HG03095 (cell line): ENCODE measurements at regions not wholly inside any gene's neighbourhood (a gene's known extent, or its start where the extent isn't known, plus 50 kb on each side); places are given as distances from the start of the nearest gene placed in this dataset.
A peak's percentile ranks its signal among the peaks of the same experiment; 100 is the strongest.
"Not testable (repeated sequence)": the region's sequence is repeated elsewhere in the genome, so short reads cannot be mapped to it uniquely, and the experiment has no call there.

ENCODE experiments used
- ATAC-seq: cut with Tn5 transposase; IDR thresholded peaks from one replicate; pipeline ENCODE4 v1.9.1; 2021; ENCODE audit warnings: moderate library complexity; ENCODE audit not compliant: unreplicated experiment

DNA sequence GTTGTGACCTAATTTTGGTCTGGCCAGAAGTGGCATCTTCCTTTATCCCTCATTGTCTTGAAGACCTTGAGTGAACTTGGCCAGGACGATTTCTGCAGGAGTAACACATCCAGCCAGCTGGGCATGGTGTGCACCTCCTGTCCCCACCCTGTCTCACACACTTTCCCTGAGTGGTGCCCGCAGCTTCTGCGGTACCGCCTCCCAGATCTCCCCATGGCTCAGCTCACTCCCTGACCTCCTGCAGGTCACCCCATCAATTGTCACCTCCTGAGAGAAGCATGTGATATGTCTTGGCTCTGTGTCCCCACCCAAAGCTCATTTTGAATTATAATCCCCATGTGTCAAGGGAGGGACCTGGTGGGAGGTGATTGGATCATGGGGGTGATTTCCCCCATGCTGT, 50.2 kb upstream of the TP53I11 start:
- no peak for ATAC-seq

DNA sequence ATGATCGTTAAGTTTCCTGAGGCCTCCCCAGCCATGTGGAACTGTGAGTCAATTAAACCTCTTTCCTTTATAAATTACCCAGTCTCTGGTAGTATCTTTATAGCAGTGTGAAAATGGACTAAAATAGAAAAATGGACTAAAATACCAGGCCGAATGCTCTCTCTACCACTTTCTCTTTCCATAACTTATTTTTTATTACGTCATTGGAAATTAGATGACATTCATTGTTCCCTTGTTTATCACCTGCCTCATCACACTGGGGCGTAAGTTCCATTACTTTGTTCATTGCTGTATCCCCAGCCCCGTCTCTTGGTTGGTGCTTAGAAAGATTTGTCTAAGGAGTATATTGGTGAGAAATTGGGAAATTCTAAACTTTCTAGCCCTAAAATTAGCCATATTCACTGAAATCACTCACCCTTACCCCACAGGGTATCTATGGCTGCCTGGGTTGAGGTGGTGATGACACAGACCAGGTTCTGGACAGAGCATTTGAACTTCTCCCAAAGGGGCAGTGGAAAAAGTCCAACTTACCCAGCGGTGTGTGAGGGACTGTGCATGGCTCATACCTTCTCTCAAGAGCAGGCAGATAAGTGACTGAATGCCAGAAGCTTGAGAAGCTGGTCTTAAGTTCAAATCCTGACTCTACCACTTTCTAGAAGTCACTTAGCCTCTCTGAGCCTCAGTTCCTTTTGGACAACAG, 50.9 kb upstream of the TP53I11 start:
- no peak for ATAC-seq

- no peak for ATAC-seq
These were observed 54.4 kb upstream of the TP53I11 start for GRCh38 chr11:45005106-45005505.

- no peak for ATAC-seq
These were observed 56.3 kb upstream of the TP53I11 start for GRCh38 chr11:45007011-45007410.

DNA sequence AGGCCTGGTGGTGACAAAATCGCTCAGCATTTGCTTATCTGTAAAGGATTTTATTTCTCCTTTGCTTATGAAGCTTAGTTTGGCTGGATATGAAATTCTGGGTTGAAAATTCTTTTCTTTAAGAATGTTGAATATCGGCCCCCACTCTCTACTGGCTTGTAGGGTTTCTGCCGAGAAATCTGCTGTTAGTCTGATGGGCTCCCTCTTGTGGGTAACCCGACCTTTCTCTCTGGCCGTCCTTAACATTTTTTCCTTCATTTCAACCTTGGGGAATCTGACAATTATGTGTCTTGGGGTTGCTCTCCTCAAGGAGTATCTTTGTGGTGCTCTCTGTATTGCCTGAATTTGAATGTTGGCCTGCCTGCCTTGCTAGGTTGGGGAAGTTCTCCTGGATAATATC, 65.3 kb upstream of the TP53I11 start:
- not testable (repeated sequence) for ATAC-seq

DNA sequence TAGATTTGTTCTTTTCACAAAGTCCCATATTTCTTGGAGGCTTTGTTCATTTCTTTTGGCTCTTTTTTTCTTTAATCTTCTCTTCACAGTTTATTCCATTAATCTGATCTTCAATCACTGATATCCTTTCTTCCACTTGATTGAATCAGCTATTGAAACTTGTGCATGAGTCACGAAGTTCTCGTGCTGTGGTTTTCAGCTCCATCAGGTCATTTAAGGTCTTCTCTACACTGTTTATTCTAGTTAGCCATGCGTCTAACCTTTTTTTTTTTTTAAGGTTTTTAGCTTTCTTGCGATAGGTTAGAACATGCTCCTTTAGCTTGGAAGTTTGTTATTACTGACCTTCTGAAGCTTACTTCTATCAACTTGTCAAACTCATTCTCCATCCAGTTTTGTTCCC, 65.8 kb upstream of the TP53I11 start:
- ATAC-seq: not testable (repeated sequence)

- no peak for ATAC-seq
These were observed 66.6 kb upstream of the TP53I11 start for GRCh38 chr11:45017329-45017728.

GRCh38 chr11:45021001-45021400, 70.3 kb upstream of the TP53I11 start:
- ATAC-seq: no peak

DNA sequence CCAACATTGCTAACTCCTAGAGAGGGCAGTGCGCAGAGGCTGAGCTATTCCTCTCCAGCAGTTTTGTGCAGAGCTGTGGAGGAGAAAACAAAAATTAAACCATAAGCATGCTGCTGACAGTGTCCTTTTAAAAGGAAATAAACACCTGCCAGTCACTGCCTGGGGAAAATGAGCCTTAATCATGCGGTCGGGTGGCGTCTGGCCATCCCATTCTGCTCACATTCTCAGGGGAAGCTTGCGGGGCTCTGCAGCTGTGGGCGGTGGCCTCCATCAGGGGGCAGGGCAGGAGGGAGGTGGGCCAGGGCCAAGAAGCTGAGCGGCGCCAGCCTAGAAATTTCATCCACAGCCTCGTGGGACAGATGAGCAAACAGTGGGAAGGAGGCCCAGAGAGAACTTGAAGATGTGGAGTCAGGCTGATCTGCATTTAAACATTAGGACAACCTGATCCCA, 71.0 kb upstream of the TP53I11 start:
- no peak for ATAC-seq

- ATAC-seq: no peak
These were observed 71.8 kb upstream of the TP53I11 start for GRCh38 chr11:45022294-45023064.

- ATAC-seq: no peak
These were observed 72.3 kb upstream of the TP53I11 start for GRCh38 chr11:45023065-45023365.

GRCh38 chr11:45024316-45024715, 73.6 kb upstream of the TP53I11 start:
- no peak for ATAC-seq

DNA sequence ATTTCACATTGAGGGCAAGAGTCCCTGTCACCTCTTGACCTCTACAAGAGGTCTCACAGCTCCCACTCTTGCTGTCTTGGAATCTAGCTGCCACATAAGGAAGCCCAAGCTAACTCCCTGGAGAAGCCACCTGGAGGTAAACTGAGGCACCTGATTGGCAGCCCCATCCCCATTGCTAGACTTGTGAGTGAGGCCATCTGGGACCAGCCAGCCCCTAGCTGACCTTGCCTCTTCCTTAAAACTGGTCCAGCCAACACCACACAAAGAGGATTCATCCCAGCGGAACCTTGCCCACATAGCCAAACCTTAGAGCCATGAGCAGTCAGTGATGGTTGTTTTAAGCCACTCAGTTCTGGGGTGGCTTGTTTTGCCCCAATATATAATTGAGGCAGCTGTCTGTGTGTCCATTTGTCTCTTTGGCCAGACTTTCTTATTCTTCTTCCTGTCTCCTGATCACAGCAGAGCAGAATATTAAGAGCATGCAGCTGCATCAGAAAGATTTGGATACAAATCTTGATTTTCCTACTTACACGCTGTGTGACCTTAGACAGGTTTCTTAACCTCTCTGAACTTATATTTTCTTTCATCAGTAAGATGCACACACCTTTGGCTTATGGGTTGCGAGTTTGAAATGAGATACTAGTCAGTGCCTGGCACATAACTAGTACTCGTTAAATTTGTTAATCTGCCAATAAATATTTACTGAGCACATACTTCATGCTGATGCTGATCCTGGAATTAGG, 74.3 kb upstream of the TP53I11 start:
- no peak for ATAC-seq

GRCh38 chr11:45025716-45026492, 75.2 kb upstream of the TP53I11 start:
- ATAC-seq: peak; percentile 65

DNA sequence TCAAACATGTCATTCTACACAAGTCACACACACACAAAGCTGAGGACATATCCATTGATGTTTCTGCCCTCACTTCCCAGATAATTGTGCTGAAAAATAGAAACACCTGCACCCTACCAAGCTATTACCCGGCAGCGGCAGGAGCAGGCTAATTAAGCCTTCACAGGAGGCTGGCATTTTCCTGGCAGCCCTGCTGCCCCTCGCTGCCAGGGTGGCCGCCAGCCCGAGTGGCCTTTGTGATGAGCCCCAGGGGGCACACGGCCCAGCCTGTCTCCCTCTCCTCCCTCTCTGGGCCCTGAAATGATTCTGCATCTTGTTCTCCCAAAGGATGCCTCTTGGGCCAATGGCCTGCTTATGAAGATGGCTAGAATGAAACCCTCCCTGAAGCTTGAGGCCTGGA, 76.2 kb upstream of the TP53I11 start:
- no peak for ATAC-seq

GRCh38 chr11:45027312-45027711, 76.6 kb upstream of the TP53I11 start:
- no peak for ATAC-seq

GRCh38 chr11:45028911-45029682, 78.4 kb upstream of the TP53I11 start:
- no peak for ATAC-seq

GRCh38 chr11:45030778-45031177, 80.1 kb upstream of the TP53I11 start:
- ATAC-seq: no peak

GRCh38 chr11:45031912-45032519, 81.3 kb upstream of the TP53I11 start:
- ATAC-seq: peak; percentile 90

- ATAC-seq: no peak
These were observed 84.7 kb upstream of the TP53I11 start for GRCh38 chr11:45035413-45035812.
